Heart right ventricle (tissue), 16 donors: ENCODE measurements at regions not wholly inside any gene's neighbourhood (a gene's known extent, or its start where the extent isn't known, plus 50 kb on each side); places are given as distances from the start of the nearest gene placed in this dataset.

ENCODE experiments used
- ATAC-seq, 8 donors: fragments of 200-7000 bp; cut with Tn5 transposase; one replicate each; pipeline ENCODE4 v1.9.1; 2020; ENCODE audit warnings: mild to moderate bottlenecking in 8 of 8, moderate library complexity in 8 of 8, moderate number of reproducible peaks in 1 of 8
- DNase-seq, 2 donors: peaks; one replicate each; pipeline ENCODE4 v3.0.0-alpha.2; 2020
- H3K27ac ChIP-seq, 10 donors: fragments of 200-600 bp; sonication (generic) in 2 of 10; one replicate each; pipeline versions ENCODE4 v1.5.0 to v1.8.0; 2020 to 2022; ENCODE audit warnings: mild to moderate bottlenecking in 3 of 10
- H3K27me3 ChIP-seq, 7 donors: fragments of 200-600 bp; one replicate each; pipeline ENCODE4 v1.8.0; 2021 to 2022; ENCODE audit warnings: mild to moderate bottlenecking in 2 of 7
- H3K36me3 ChIP-seq, 9 donors: fragments of 200-600 bp; sonication (generic) in 1 of 9; one replicate each; pipeline versions ENCODE4 v1.5.0 to v1.8.0; 2020 to 2022; ENCODE audit warnings: mild to moderate bottlenecking in 2 of 9
- H3K4me1 ChIP-seq, 9 donors: fragments of 200-600 bp; sonication (generic) in 1 of 9; one replicate each; pipeline versions ENCODE4 v1.5.0 to v1.8.0; 2020 to 2022; ENCODE audit warnings: mild to moderate bottlenecking in 4 of 9
- H3K4me3 ChIP-seq, 10 donors: fragments of 200-600 bp; sonication (generic) in 2 of 10; one replicate each; pipeline versions ENCODE4 v1.5.0 to v1.8.0; 2020 to 2022; ENCODE audit warnings: mild to moderate bottlenecking in 7 of 10, moderate library complexity in 2 of 10
- H3K9me3 ChIP-seq, 11 donors: fragments of 200-600 bp in 10 of 11; sonication (generic) in 2 of 11; one replicate each; pipeline versions ENCODE4 v1.5.0 to v1.8.0; 2013 to 2022; ENCODE audit warnings: mild to moderate bottlenecking in 2 of 11, control low read depth in 1 of 11, moderate library complexity in 1 of 11
- CTCF ChIP-seq, 9 donors: fragments of 200-600 bp; sonication (generic) in 2 of 9; IDR thresholded peaks; one replicate each; pipeline versions ENCODE4 v1.5.0 to v1.8.0; 2021 to 2022; ENCODE audit warnings: antibody characterized with exemption in 9 of 9, mild to moderate bottlenecking in 5 of 9, moderate library complexity in 1 of 9
- WGBS, 2 donors: extraction: QIAGEN DNeasy Blood & Tissue Kit; methylation state at CpG; one replicate each; pipeline ENCODE4 v1.1.7; 2013; ENCODE audit warnings: inconsistent platforms in 1 of 2; 5-methylcytosine and 5-hydroxymethylcytosine counted together
- intact Hi-C, 10 donors: fragments of 100-400 bp; cut with DNase I; formaldehyde crosslinking; loops; one replicate each; pipeline versions ENCODE4 v1.11.1 to v1.14.2; 2022
- donor health status: Arrhythmogenic right ventricular cardiomyopathy.
- donor health status: ischemic (EF 13 %, LVEDD 7.1; RV severe dilation, severe dysfunction).
- donor health status: healthy with polysubstance abuse.
- donor health status: DM: no; HTN: yes; CAD: no.
- donor health status: DM: no; HTN: no; CAD: no.
- donor health status: ischemic (EF 25% LVEDD 6.9; RV normal size, moderate dysfunction).
- donor health status: ischemic (EF 25% LVEDD 5.7; RV mildly dilated, moderate dysfunction).
- donor health status: healthy.
- donor health status: DM: yes; HTN: yes; CAD: no.
- donor health status: Ischemic cardiomyopathy.
- donor health status: ischemic (EF 35%, LVEDD 5.7; RV mildly dilated, moderate dysfunction).
- donor health status: nonischemic (EF 11% LVEDD 7.7; RV severe dilation, severe dysfunction).
- donor health status: DM: yes; HTN: yes; CAD: no.
- donor health status: PGD.
- donor health status: ischemic (EF 29% LVEDD 5.4; RV normal size, mild dysfunction).
- donor health status: nonischemic (EF 23%, LVEDD 6.1; RV moderate dilation, normal function).

GRCh38 chr5:145189746-145190145 is 645.4 kb downstream of the PRELID2 start:
- Histone ChIP-seq H3K27ac (no peak overlapping the region), H3K4me1 (no peaks in the 10 kb centered on the region), H3K9me3 (no peaks in the 10 kb centered on the region), H3K36me3 (no peaks in the 10 kb centered on the region), H3K27me3 (no peaks in the 10 kb centered on the region), H3K4me3 (no peak overlapping the region)
- ATAC-seq (no peak), DNase-seq (no peak)
- intact Hi-C loops = no loop called here
- 60 to 87% methylated on average over 4 of the region's 4 CpGs for WGBS, 2 donors
- TF ChIP-seq CTCF (IDR thresholded peaks at IDR 0.05) = no peak

GRCh38 chr5:145180371-145180770 is 654.8 kb downstream of the PRELID2 start:
- Histone ChIP-seq H3K27me3 (no peaks in the 10 kb centered on the region), H3K27ac (no peak overlapping the region), H3K4me3 (no peak overlapping the region), H3K4me1 (no peaks in the 10 kb centered on the region), H3K9me3 (no peaks in the 10 kb centered on the region), H3K36me3 (no peaks in the 10 kb centered on the region)
- DNase-seq (no peak), ATAC-seq (no peak)
- no peak for TF ChIP-seq CTCF (IDR thresholded peaks at IDR 0.05)
- intact Hi-C loops = no loop called here
- 84% methylated on average over 5 of the region's 5 CpGs for WGBS, 2 donors

- Histone ChIP-seq H3K27me3 (no peaks in the 10 kb centered on the region), H3K4me3 (no peak overlapping the region), H3K36me3 (no peaks in the 10 kb centered on the region), H3K9me3 (no peaks in the 10 kb centered on the region), H3K4me1 (no peaks in the 10 kb centered on the region), H3K27ac (no peak overlapping the region)
- DNase-seq (no peak), ATAC-seq (no peak)
- intact Hi-C loops = no loop called here
- 42% methylated on average over 3 of the region's 3 CpGs for WGBS, 2 donors
- TF ChIP-seq CTCF (IDR thresholded peaks at IDR 0.05) = no peak
Observed at GRCh38 chr5:145178641-145179523, 656.3 kb downstream of the PRELID2 start.

GRCh38 chr5:145176041-145176440 is 659.1 kb downstream of the PRELID2 start:
- no peaks in the 10 kb centered on the region for H3K27me3 ChIP-seq
- WGBS, 2 donors = 77 to 88% methylated on average over 3 of the region's 3 CpGs
- H3K4me3 ChIP-seq = no peak overlapping the region
- intact Hi-C loops = no loop called here
- no peak for TF ChIP-seq CTCF (IDR thresholded peaks at IDR 0.05)
- H3K9me3 ChIP-seq = no peaks in the 10 kb centered on the region
- no peaks in the 10 kb centered on the region for H3K4me1 ChIP-seq
- H3K36me3 ChIP-seq = no peaks in the 10 kb centered on the region
- ATAC-seq (no peak), DNase-seq (no peak)
- no peak overlapping the region for H3K27ac ChIP-seq
